Natural killer cell treated with Interleukin-12 subunit alpha and Interleukin-12 subunit beta and Interleukin-15 and Interleukin-18, amount 100 ng/mL, for 72 hours (primary cell): ENCODE measurements at regions not wholly inside any gene's neighbourhood (a gene's known extent, or its start where the extent isn't known, plus 50 kb on each side); places are given as distances from the start of the nearest gene placed in this dataset.

Source experiments
- ATAC-seq, 2 donors: fragments of 150-1000 bp; cut with Tn5 transposase in 1 of 2; sonication (Bioruptor Pico), chemical (Tn5 transposase) in 1 of 2; 2 replicates each; pipeline ENCODE4 v1.10.0; 2021
- DNase-seq: peaks from one replicate; pipeline ENCODE4 v3.0.0; 2022; ENCODE audit warnings: low spot score
- H3K27ac Mint-ChIP-seq, 2 donors: 1 replicate in 1 of 2; 2 replicates in 1 of 2; pipeline ENCODE4 v1.8.0; 2022; ENCODE audit warnings: mixed read lengths in 2 of 2, mild to moderate bottlenecking in 1 of 2, moderate library complexity in 1 of 2
- H3K27me3 Mint-ChIP-seq, 2 donors: 1 replicate in 1 of 2; 2 replicates in 1 of 2; pipeline ENCODE4 v1.8.0; 2022; ENCODE audit warnings: mixed read lengths in 2 of 2
- H3K36me3 Mint-ChIP-seq: one replicate; pipeline ENCODE4 v1.8.0; 2022; ENCODE audit warnings: mixed read lengths
- H3K4me1 Mint-ChIP-seq, 2 donors: 1 replicate in 1 of 2; 2 replicates in 1 of 2; pipeline ENCODE4 v1.8.0; 2022; ENCODE audit warnings: low read depth in 2 of 2, mixed read lengths in 2 of 2, mild to moderate bottlenecking in 1 of 2
- H3K4me3 Mint-ChIP-seq: one replicate; pipeline ENCODE4 v1.8.0; 2022; ENCODE audit warnings: mixed read lengths
- H3K9me3 Mint-ChIP-seq: 2 replicates; pipeline ENCODE4 v1.8.0; 2022; ENCODE audit warnings: mixed read lengths

DNA sequence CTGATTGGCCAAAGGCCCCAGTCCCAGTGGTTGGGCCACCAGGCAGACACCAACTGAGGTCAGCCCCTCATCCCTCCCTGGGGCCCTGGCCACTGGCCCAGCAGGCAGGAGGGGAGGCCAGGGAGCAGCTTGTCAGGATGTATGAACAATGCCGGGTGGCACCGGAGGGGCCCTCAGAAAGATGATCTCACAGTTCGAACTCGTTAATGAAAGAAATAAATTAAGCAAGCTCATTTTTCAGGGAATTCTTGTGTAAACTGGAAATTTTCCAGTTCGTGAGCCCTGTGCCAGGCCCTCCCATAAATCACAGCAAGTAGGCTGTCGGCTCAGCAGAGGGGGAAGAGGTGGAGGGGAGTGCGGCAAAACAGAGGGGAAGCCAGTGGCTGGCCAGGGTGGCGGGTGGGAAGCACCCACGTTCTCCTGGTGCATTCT, 177.0 kb upstream of the VASH1 start:
- DNase-seq, result no peak
- no peaks in the 10 kb centered on the region for H3K36me3 Mint-ChIP-seq
- no peak overlapping the region for H3K27ac Mint-ChIP-seq
- ATAC-seq, result no peak
- H3K9me3 Mint-ChIP-seq, result no peaks in the 10 kb centered on the region
- peaks cover 0 to 8% of the 10 kb centered on the region in 2 donors for H3K27me3 Mint-ChIP-seq
- H3K4me1 Mint-ChIP-seq, result no peaks in the 10 kb centered on the region
- no peak overlapping the region for H3K4me3 Mint-ChIP-seq

DNA sequence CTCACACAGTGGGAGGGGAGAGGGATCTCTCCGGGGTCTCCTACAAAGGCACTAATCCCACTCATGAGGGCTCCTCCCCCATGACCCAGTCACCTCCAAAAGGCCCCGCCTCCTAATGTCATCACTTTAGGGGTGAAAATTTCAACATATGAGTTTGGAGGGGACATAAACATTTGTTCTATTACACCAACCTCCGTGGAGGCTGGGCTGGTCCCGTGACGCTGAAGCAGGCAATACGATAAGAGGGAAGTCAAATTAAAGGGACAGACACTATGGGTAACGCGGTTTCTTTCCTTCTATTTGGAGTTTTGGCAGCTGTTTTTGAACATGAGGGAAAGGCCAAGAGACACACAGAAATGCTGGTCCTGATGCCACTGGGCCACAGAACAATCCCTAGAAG, 175.7 kb upstream of the VASH1 start:
- DNase-seq (no peak), ATAC-seq (no peak)
- no peak overlapping the region for H3K27ac Mint-ChIP-seq
- H3K4me3 Mint-ChIP-seq, result no peak overlapping the region
- no peaks in the 10 kb centered on the region for H3K9me3 Mint-ChIP-seq
- H3K36me3 Mint-ChIP-seq, result no peaks in the 10 kb centered on the region
- no peaks in the 10 kb centered on the region for H3K4me1 Mint-ChIP-seq
- peaks cover 0 to 4% of the 10 kb centered on the region in 2 donors for H3K27me3 Mint-ChIP-seq

DNA sequence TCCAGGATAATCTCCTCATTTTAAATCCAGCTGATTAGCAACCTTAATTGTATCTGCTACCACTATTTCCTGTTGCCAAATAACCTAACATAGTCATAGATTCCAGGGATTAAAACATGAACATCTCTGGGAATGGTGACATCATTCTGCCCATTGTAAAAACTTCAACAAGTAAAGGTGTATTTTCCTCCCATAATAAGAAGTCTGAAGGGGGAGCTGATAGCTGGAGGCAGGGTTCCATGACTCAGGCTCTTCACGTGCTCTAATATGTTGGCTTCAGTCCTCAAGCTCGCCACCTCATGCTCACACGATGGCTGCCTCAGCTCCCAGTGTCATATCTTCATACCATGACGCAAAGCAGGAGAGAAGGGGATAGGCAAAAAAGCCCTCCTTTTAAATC, 172.0 kb upstream of the VASH1 start:
- no peaks in the 10 kb centered on the region for H3K36me3 Mint-ChIP-seq
- H3K27me3 Mint-ChIP-seq, result peaks cover 7 to 13% of the 10 kb centered on the region in 2 donors

GRCh38 chr14:76591266-76591665, 170.0 kb upstream of the VASH1 start:
- Mint-ChIP-seq H3K27ac (no peak overlapping the region), H3K36me3 (no peaks in the 10 kb centered on the region), H3K27me3 (peaks cover 7 to 9% of the 10 kb centered on the region in 2 donors), H3K9me3 (no peaks in the 10 kb centered on the region), H3K4me3 (no peak overlapping the region), H3K4me1 (no peaks in the 10 kb centered on the region)
- ATAC-seq, result no peak
- DNase-seq, result no peak

More for the DNA sequence above, 172.0 kb upstream of the VASH1 start:
- DNase-seq (no peak), ATAC-seq (no peak)
- H3K4me3 Mint-ChIP-seq, result no peak overlapping the region
- no peaks in the 10 kb centered on the region for H3K9me3 Mint-ChIP-seq
- no peaks in the 10 kb centered on the region for H3K4me1 Mint-ChIP-seq
- H3K27ac Mint-ChIP-seq, result no peak overlapping the region

DNA sequence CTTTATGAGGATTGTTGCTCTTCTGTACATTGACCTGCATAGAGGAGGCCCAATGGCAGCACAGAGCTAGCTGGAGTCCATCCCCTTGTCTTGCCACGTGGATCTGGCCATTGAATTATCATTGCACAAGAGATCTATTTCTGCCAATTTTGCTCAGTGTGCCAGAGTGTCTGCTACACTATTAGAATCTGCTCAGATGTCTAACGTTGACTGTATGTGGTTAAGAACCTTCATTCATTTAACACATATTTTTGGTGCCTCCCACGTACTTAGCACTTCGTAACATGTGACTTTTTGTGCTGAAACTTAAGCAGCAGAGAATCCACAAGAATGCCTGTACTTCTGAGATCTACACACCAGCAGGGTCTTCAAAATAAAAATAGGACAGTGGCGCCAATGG, 166.0 kb upstream of the VASH1 start:
- Mint-ChIP-seq H3K4me1 (no peaks in the 10 kb centered on the region), H3K36me3 (no peaks in the 10 kb centered on the region), H3K9me3 (no peaks in the 10 kb centered on the region), H3K27me3 (peaks cover 9 to 10% of the 10 kb centered on the region in 2 donors), H3K27ac (no peak overlapping the region), H3K4me3 (no peak overlapping the region)
- no peak for DNase-seq
- no peak for ATAC-seq

DNA sequence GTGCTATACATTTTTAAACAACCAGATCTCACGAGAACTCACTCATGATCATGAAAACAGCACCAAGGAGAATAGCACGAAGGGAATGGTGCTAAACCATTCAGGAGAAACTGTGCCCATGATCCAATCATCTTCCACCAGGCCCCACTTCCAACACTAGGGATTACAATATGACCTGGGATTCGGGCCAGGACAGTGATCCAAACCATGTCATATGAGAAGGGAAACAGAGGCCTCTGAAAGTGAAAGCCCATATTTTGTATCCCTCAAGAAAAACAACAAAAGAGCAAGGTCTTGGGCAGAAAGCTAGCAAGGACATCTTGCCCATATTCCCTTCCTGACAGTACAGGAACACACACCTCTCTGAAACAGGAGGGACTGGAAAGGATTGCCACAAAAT, 163.9 kb upstream of the VASH1 start:
- H3K4me1 Mint-ChIP-seq, result no peaks in the 10 kb centered on the region
- ATAC-seq (no peak), DNase-seq (no peak)
- no peaks in the 10 kb centered on the region for H3K36me3 Mint-ChIP-seq
- H3K27ac Mint-ChIP-seq, result no peak overlapping the region
- H3K9me3 Mint-ChIP-seq, result no peaks in the 10 kb centered on the region
- no peak overlapping the region for H3K4me3 Mint-ChIP-seq
- peaks cover 4 to 7% of the 10 kb centered on the region in 2 donors for H3K27me3 Mint-ChIP-seq

GRCh38 chr14:76599141-76599540, 162.1 kb upstream of the VASH1 start:
- ATAC-seq, result no peak

DNA sequence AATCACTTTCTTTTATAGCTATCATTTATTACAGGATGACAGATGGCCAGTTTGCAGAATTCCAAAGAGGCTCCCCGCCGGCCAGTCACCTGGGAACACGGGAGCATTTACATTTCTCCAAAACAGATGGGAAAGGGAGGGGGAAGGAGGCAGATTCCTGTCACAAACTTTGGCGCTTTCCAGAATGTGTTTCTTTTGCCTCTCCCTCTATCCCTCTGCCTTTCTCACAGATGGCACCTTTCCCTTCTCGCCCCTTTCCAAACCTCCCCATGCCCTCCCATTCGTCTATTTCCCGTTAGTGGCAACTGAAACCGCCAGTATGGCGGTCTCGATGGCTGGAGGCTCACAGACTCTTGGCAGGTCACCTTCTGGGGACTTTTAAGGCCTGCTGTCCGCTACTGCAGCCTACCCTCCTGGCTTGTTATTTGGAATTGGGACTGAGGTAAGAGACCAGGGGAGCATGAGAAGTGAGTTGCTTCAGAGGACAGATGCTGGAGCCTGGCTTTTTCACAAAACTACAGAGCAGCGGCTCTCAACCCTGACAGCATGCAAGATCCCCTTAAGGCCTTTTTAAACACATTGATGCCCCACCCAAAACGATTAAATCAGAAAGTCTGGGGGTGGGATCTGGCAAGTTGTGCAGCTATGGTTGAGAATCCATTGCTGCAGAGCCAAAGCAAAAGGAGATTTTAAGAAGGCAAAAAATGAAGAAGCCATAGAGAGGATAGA, 161.5 kb upstream of the VASH1 start:
- Mint-ChIP-seq H3K27ac (no peak overlapping the region), H3K27me3 (peaks cover 2 to 13% of the 10 kb centered on the region in 2 donors), H3K4me1 (no peaks in the 10 kb centered on the region), H3K36me3 (no peaks in the 10 kb centered on the region), H3K9me3 (no peaks in the 10 kb centered on the region), H3K4me3 (no peak overlapping the region)
- no peak for DNase-seq
- no peak for ATAC-seq

More at GRCh38 chr14:76599141-76599540, 162.1 kb upstream of the VASH1 start:
- Mint-ChIP-seq H3K27me3 (peaks cover 2 to 13% of the 10 kb centered on the region in 2 donors), H3K9me3 (no peaks in the 10 kb centered on the region), H3K36me3 (no peaks in the 10 kb centered on the region), H3K4me3 (no peak overlapping the region), H3K27ac (no peak overlapping the region), H3K4me1 (no peaks in the 10 kb centered on the region)
- no peak for DNase-seq

DNA sequence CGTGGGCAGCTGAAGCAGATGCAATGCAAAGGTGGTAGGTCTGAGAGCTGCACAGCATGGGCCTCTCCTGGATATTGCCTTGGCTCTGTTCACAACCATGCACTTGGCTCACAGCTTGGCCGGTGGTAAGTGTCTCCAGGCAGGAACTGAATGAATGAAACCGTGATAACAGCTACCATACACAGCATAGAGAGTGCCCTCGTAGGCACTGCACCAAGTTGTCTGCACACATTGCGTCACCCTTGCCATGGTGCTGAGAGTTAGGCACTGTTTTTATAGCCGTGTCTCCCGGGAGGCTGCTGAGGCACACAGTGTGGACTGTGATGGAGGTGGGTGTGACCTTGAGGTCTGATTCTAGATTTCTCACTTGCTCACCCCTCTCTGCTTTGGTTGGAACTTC, 157.6 kb upstream of the VASH1 start:
- Mint-ChIP-seq H3K4me1 (no peaks in the 10 kb centered on the region), H3K36me3 (no peaks in the 10 kb centered on the region), H3K27me3 (peaks cover 7 to 35% of the 10 kb centered on the region in 2 donors), H3K27ac (no peak overlapping the region), H3K4me3 (no peak overlapping the region), H3K9me3 (no peaks in the 10 kb centered on the region)
- peak in 1 of 2 donors; percentile 34 for ATAC-seq
- DNase-seq, result no peak

- Mint-ChIP-seq H3K9me3 (no peaks in the 10 kb centered on the region), H3K27me3 (peaks cover 12 to 38% of the 10 kb centered on the region in 2 donors), H3K4me3 (no peak overlapping the region), H3K36me3 (no peaks in the 10 kb centered on the region), H3K27ac (no peak overlapping the region), H3K4me1 (no peaks in the 10 kb centered on the region)
- no peak for ATAC-seq
- no peak for DNase-seq
Observed at GRCh38 chr14:76607510-76607909, 153.8 kb upstream of the VASH1 start.

DNA sequence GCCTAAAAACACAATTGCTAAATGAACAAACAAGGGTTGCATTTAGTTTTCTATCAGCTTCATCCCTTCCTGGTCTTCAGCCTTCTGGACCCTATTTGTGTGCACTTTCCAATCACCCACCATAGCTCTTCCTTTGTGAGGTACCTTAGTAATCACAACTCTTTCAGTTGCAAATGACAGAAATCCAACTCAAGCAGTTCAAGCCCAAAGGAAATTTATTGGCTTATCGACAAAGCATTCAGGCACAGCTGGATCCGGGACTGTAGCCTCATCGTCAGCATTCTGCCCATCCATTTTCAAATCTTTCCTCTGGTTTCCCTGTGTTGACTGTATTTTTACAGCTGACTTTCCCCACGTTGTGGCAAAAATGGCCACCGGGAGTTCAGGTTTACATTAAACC, 148.6 kb upstream of the VASH1 start:
- Mint-ChIP-seq H3K27ac (no peak overlapping the region), H3K4me3 (no peak overlapping the region), H3K27me3 (peaks cover 11 to 22% of the 10 kb centered on the region in 2 donors), H3K36me3 (peaks cover 11% of the 10 kb centered on the region), H3K9me3 (peaks cover 5% of the 10 kb centered on the region), H3K4me1 (no peaks in the 10 kb centered on the region)
- no peak for ATAC-seq
- no peak for DNase-seq

GRCh38 chr14:76613616-76614015, 147.7 kb upstream of the VASH1 start:
- H3K36me3 Mint-ChIP-seq, result peaks cover 12% of the 10 kb centered on the region
- ATAC-seq (no peak), DNase-seq (no peak)
- peaks cover 11 to 18% of the 10 kb centered on the region in 2 donors for H3K27me3 Mint-ChIP-seq
- peaks cover 5% of the 10 kb centered on the region for H3K9me3 Mint-ChIP-seq
- H3K27ac Mint-ChIP-seq, result no peak overlapping the region
- no peak overlapping the region for H3K4me3 Mint-ChIP-seq
- no peaks in the 10 kb centered on the region for H3K4me1 Mint-ChIP-seq

DNA sequence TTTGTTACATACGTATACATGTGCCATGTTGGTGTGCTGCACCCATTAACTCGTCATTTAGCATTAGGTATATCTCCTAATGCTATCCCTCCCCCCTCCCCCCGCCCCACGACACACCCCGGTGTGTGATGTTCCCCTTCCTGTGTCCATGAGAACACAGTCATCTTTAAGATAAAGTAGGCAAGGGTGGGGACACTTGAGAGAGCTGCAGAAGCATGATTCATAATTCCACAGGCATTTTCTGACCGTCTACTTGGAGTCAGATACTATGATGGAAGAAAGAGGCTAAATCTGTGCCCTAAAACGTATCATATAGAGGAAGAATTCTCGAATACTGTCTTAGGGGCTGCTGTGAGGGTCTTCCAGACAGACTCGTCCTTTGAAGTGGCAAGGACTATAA, 145.9 kb upstream of the VASH1 start:
- H3K36me3 Mint-ChIP-seq, result peaks cover 12% of the 10 kb centered on the region
- DNase-seq (no peak), ATAC-seq (no peak)
- peaks cover 11 to 18% of the 10 kb centered on the region in 2 donors for H3K27me3 Mint-ChIP-seq
- peaks cover 5% of the 10 kb centered on the region for H3K9me3 Mint-ChIP-seq
- no peak overlapping the region for H3K27ac Mint-ChIP-seq
- no peaks in the 10 kb centered on the region for H3K4me1 Mint-ChIP-seq
- no peak overlapping the region for H3K4me3 Mint-ChIP-seq

- no peak for ATAC-seq
- DNase-seq, result no peak
- no peaks in the 10 kb centered on the region for H3K4me1 Mint-ChIP-seq
- peaks cover 5% of the 10 kb centered on the region for H3K9me3 Mint-ChIP-seq
- H3K27me3 Mint-ChIP-seq, result peaks cover 4 to 8% of the 10 kb centered on the region in 2 donors
- no peak overlapping the region for H3K4me3 Mint-ChIP-seq
- H3K27ac Mint-ChIP-seq, result no peak overlapping the region
- H3K36me3 Mint-ChIP-seq, result peaks cover 12% of the 10 kb centered on the region
Observed at GRCh38 chr14:76617440-76617839, 143.8 kb upstream of the VASH1 start.

GRCh38 chr14:76636602-76637001, 124.7 kb upstream of the VASH1 start:
- H3K4me1 Mint-ChIP-seq, result no peaks in the 10 kb centered on the region
- H3K27ac Mint-ChIP-seq, result no peak overlapping the region
- no peak overlapping the region for H3K4me3 Mint-ChIP-seq
- ATAC-seq (no peak), DNase-seq (no peak)
- H3K36me3 Mint-ChIP-seq, result no peaks in the 10 kb centered on the region
- no peaks in the 10 kb centered on the region for H3K9me3 Mint-ChIP-seq
- peaks cover 15 to 42% of the 10 kb centered on the region in 2 donors for H3K27me3 Mint-ChIP-seq
